ENCODE measurements at regions not wholly inside any gene's neighbourhood (a gene's known extent, or its start where the extent isn't known, plus 50 kb on each side); places are given as distances from the start of the nearest gene placed in this dataset.

- no peak for TF ChIP-seq CTCF (IDR thresholded peaks at IDR 0.05)
- Histone ChIP-seq H3K4me3 (ENCODE audit: low read depth in 1 of 2, low read length in 1 of 2) (no peak overlapping the region), H3K36me3 (no peaks in the 10 kb centered on the region), H3K27ac (no peak overlapping the region), H3K4me1 (ENCODE audit: control insufficient read depth in 1 of 2, insufficient read depth in 1 of 2, low read depth in 1 of 2, low read length in 1 of 2) (no peaks in the 10 kb centered on the region), H3K9me3 (no peaks in the 10 kb centered on the region), H3K27me3 (no peaks in the 10 kb centered on the region)
Observed at GRCh38 chr14:82342596-82342995, 808.9 kb upstream of the SEL1L start.

GRCh38 chr14:82345184-82345583 lies 811.5 kb upstream of the SEL1L start:
- TF ChIP-seq CTCF (IDR thresholded peaks at IDR 0.05), result no peak
- no peaks in the 10 kb centered on the region for H3K4me1 ChIP-seq (ENCODE audit: control insufficient read depth in 1 of 2, insufficient read depth in 1 of 2, low read depth in 1 of 2, low read length in 1 of 2)

GRCh38 chr14:82354126-82354525 lies 820.5 kb upstream of the SEL1L start:
- no peak overlapping the region for H3K27ac ChIP-seq
- H3K4me1 ChIP-seq (ENCODE audit: control insufficient read depth in 1 of 2, insufficient read depth in 1 of 2, low read depth in 1 of 2, low read length in 1 of 2), result no peaks in the 10 kb centered on the region
- no peak for TF ChIP-seq CTCF (IDR thresholded peaks at IDR 0.05)
- H3K9me3 ChIP-seq, result no peaks in the 10 kb centered on the region
- no peaks in the 10 kb centered on the region for H3K36me3 ChIP-seq
- no peak overlapping the region for H3K4me3 ChIP-seq (ENCODE audit: low read depth in 1 of 2, low read length in 1 of 2)
- no peaks in the 10 kb centered on the region for H3K27me3 ChIP-seq

More at GRCh38 chr14:82345184-82345583, 811.5 kb upstream of the SEL1L start:
- Histone ChIP-seq H3K9me3 (no peaks in the 10 kb centered on the region), H3K36me3 (no peaks in the 10 kb centered on the region), H3K27me3 (no peaks in the 10 kb centered on the region), H3K4me3 (ENCODE audit: low read depth in 1 of 2, low read length in 1 of 2) (no peak overlapping the region), H3K27ac (no peak overlapping the region)

GRCh38 chr14:82359201-82359600 lies 825.5 kb upstream of the SEL1L start:
- H3K36me3 ChIP-seq, result no peaks in the 10 kb centered on the region
- no peaks in the 10 kb centered on the region for H3K27me3 ChIP-seq
- no peaks in the 10 kb centered on the region for H3K9me3 ChIP-seq
- H3K4me3 ChIP-seq (ENCODE audit: low read depth in 1 of 2, low read length in 1 of 2), result no peak overlapping the region
- H3K4me1 ChIP-seq (ENCODE audit: control insufficient read depth in 1 of 2, insufficient read depth in 1 of 2, low read depth in 1 of 2, low read length in 1 of 2), result no peaks in the 10 kb centered on the region
- H3K27ac ChIP-seq, result no peak overlapping the region
- no peak for TF ChIP-seq CTCF (IDR thresholded peaks at IDR 0.05)

- H3K27ac ChIP-seq, result no peak overlapping the region
- H3K9me3 ChIP-seq, result no peaks in the 10 kb centered on the region
- H3K4me1 ChIP-seq (ENCODE audit: control insufficient read depth in 1 of 2, insufficient read depth in 1 of 2, low read depth in 1 of 2, low read length in 1 of 2), result no peaks in the 10 kb centered on the region
- H3K4me3 ChIP-seq (ENCODE audit: low read depth in 1 of 2, low read length in 1 of 2), result no peak overlapping the region
- TF ChIP-seq CTCF (IDR thresholded peaks at IDR 0.05), result no peak
- no peaks in the 10 kb centered on the region for H3K36me3 ChIP-seq
- no peaks in the 10 kb centered on the region for H3K27me3 ChIP-seq
Observed at GRCh38 chr14:82362452-82362851, 828.8 kb upstream of the SEL1L start.

- no peaks in the 10 kb centered on the region for H3K4me1 ChIP-seq (ENCODE audit: control insufficient read depth in 1 of 2, insufficient read depth in 1 of 2, low read depth in 1 of 2, low read length in 1 of 2)
- H3K27ac ChIP-seq, result no peak overlapping the region
- no peaks in the 10 kb centered on the region for H3K36me3 ChIP-seq
- H3K4me3 ChIP-seq (ENCODE audit: low read depth in 1 of 2, low read length in 1 of 2), result no peak overlapping the region
- H3K9me3 ChIP-seq, result no peaks in the 10 kb centered on the region
- no peaks in the 10 kb centered on the region for H3K27me3 ChIP-seq
- TF ChIP-seq CTCF (IDR thresholded peaks at IDR 0.05), result no peak
Observed at GRCh38 chr14:82365471-82365870, 831.8 kb upstream of the SEL1L start.
